Prostate gland (tissue), 2 donors: ENCODE measurements at regions not wholly inside any gene's neighbourhood (a gene's known extent, or its start where the extent isn't known, plus 50 kb on each side); places are given as distances from the start of the nearest gene placed in this dataset.

Experiments used
- DNase-seq: peaks from one replicate; pipeline ENCODE4 v3.0.0-alpha.2; 2019; ENCODE audit warnings: low spot score
- H3K27ac ChIP-seq, 2 donors: fragments of 200-600 bp; sonication (generic); 2 replicates each; pipeline ENCODE4 v1.5.1; 2017 to 2019
- H3K27me3 ChIP-seq: fragments of 200-600 bp; sonication (generic); replicated peaks from 2 replicates; pipeline ENCODE4 v1.5.1; 2019; ENCODE audit not compliant: insufficient read depth
- H3K36me3 ChIP-seq, 2 donors: fragments of 200-600 bp; sonication (generic); 1 replicate in 1 of 2; 2 replicates in 1 of 2; pipeline versions ENCODE4 v1.5.1 to v1.8.1; 2017 to 2019
- H3K4me1 ChIP-seq: fragments of 200-600 bp; sonication (generic); replicated peaks from 2 replicates; pipeline ENCODE4 v1.5.1; 2019
- H3K4me3 ChIP-seq, 2 donors: fragments of 200-600 bp; sonication (generic); 2 replicates each; pipeline ENCODE4 v1.5.1; 2017 to 2019
- H3K9me3 ChIP-seq: fragments of 200-600 bp; sonication (generic); 2 replicates; pipeline ENCODE4 v1.5.1; 2017
- POLR2A ChIP-seq: fragments of 450-650 bp; IDR thresholded peaks from one replicate; pipeline ENCODE4 v1.6.1; 2016; ENCODE audit warnings: antibody characterized with exemption, mild to moderate bottlenecking
- POLR2AphosphoS5 ChIP-seq: sonication (generic); formaldehyde crosslinking; IDR thresholded peaks from one replicate; pipeline ENCODE4 v1.6.1; 2017; ENCODE audit warnings: antibody characterized with exemption
- WGBS: methylation state at CpG from one replicate; pipeline ENCODE4 v1.1.5; 2018; 5-methylcytosine and 5-hydroxymethylcytosine counted together
- intact Hi-C: fragments of 100-400 bp; cut with DNase I; formaldehyde crosslinking; loops from one replicate; pipeline ENCODE4 v1.14.2; 2022
- TF ChIP-seq, protein P1 (sequence below), 4 experiments: fragments of 200-600 bp in 2 of 4; fragments of 450-650 bp in 2 of 4; sonication (generic) in 2 of 4; IDR thresholded peaks; 1 replicate in 3 of 4; 2 replicates in 1 of 4; pipeline ENCODE4 v1.5.1; 2016 to 2019; ENCODE audit warnings: antibody characterized with exemption in 4 of 4, mild to moderate bottlenecking in 2 of 4, moderate library complexity in 2 of 4

DNA sequence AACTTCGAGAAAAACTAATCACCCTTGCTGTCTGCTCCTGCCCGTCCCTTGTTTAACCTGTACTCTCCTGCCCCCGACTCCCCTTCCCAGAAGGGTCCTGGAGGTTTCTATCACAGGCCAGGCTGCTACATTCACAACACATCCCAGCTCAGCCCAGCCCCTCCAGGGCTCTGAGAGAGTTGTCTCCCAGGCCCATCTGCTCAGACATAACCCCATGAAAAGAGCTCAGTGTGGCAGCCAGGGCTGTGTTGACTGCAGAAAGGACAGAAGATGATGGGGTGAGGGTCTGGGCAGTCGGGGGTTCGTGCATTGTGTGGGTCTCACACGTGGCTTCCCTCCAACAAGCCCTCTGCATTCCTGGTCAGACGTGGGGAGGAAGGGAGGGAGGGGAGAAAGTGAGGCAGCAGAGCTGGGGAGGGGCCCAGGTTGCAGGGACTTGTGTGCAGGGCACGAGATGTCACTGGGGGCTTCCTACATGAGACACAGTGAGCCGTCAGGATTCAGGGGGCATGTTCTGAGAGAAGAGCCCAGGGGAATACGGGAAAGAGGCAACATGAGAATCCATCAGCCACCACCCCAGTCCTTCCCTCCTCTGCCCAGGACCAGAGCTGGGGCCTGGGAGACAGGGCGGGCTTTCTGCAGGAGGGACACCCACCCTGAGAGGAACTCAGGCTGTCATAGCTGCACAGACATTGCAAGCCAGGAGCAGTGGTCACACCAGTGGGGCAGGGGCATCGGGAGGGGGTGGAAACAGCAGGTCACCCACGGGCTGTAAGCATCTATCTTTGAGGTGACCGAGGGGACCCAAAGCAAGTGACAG is 372.9 kb downstream of the PREX1 start:
- Histone ChIP-seq H3K9me3 (no peaks in the 10 kb centered on the region), H3K4me3 (no peak overlapping the region), H3K27ac (no peak overlapping the region), H3K4me1 (no peaks in the 10 kb centered on the region), H3K36me3 (no peaks in the 10 kb centered on the region), H3K27me3 (peaks cover 5% of the 10 kb centered on the region)
- TF ChIP-seq POLR2AphosphoS5 (no peak), POLR2A (no peak)
- TF ChIP-seq, protein P1, sequence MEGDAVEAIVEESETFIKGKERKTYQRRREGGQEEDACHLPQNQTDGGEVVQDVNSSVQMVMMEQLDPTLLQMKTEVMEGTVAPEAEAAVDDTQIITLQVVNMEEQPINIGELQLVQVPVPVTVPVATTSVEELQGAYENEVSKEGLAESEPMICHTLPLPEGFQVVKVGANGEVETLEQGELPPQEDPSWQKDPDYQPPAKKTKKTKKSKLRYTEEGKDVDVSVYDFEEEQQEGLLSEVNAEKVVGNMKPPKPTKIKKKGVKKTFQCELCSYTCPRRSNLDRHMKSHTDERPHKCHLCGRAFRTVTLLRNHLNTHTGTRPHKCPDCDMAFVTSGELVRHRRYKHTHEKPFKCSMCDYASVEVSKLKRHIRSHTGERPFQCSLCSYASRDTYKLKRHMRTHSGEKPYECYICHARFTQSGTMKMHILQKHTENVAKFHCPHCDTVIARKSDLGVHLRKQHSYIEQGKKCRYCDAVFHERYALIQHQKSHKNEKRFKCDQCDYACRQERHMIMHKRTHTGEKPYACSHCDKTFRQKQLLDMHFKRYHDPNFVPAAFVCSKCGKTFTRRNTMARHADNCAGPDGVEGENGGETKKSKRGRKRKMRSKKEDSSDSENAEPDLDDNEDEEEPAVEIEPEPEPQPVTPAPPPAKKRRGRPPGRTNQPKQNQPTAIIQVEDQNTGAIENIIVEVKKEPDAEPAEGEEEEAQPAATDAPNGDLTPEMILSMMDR (IDR thresholded peaks at IDR 0.05): no peak
- WGBS: 82% methylated on average over 14 of the region's 14 CpGs
- no peak for DNase-seq
- intact Hi-C loops: no loop called here

DNA sequence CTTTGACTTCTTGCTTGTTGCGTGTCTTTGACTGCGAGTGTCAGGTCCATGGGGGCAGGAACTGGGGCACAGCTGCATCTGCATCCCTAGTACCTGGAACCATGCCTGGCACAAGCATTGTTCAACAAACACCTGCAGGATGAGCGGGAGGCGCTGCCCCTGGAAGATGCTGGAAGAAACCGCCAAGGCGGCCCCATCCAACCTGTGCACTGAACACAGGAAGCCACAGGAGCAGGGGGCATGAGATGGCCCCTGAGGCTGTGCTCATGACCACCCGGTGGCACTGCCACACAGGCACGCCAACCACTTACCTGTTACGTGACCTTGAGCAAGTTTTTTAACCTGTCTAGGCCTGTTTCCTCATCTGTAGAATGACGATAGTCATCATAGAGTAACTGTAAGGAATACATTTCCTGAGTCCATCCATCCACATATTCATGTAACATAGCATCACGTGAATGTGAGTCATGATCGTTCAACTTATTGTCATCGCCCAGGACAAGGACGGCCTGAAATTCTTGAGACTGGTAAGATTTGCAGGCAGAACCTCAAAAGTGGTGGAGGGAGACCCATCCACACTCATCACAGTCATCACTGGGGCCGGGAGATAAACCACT is 374.2 kb downstream of the PREX1 start:
- no peaks in the 10 kb centered on the region for H3K36me3 ChIP-seq
- H3K27ac ChIP-seq: no peak overlapping the region
- H3K9me3 ChIP-seq: no peaks in the 10 kb centered on the region
- peaks cover 5% of the 10 kb centered on the region for H3K27me3 ChIP-seq
- DNase-seq: no peak
- WGBS: 87% methylated on average over 15 of the region's 15 CpGs
- H3K4me3 ChIP-seq: no peak overlapping the region
- intact Hi-C loops: no loop called here
- no peaks in the 10 kb centered on the region for H3K4me1 ChIP-seq
- TF ChIP-seq POLR2AphosphoS5: no peak
- TF ChIP-seq POLR2A: no peak
- TF ChIP-seq, protein P1 (IDR thresholded peaks at IDR 0.05): no peak

GRCh38 chr20:48451401-48451800 is 376.4 kb downstream of the PREX1 start:
- no peak for DNase-seq
- Histone ChIP-seq H3K27ac (no peak overlapping the region), H3K27me3 (peaks cover 5% of the 10 kb centered on the region), H3K36me3 (no peaks in the 10 kb centered on the region), H3K9me3 (no peaks in the 10 kb centered on the region), H3K4me3 (no peak overlapping the region), H3K4me1 (no peaks in the 10 kb centered on the region)
- WGBS: 87% methylated on average over 6 of the region's 6 CpGs
- TF ChIP-seq, protein P1 (IDR thresholded peaks at IDR 0.05): no peak
- TF ChIP-seq POLR2AphosphoS5 (no peak), POLR2A (no peak)
- intact Hi-C loops: no loop called here

- H3K4me1 ChIP-seq: no peaks in the 10 kb centered on the region
- intact Hi-C loops: no loop called here
- 35% methylated on average over 8 of the region's 10 CpGs for WGBS
- H3K27ac ChIP-seq: no peak overlapping the region
- H3K27me3 ChIP-seq: no peaks in the 10 kb centered on the region
- no peaks in the 10 kb centered on the region for H3K36me3 ChIP-seq
- no peaks in the 10 kb centered on the region for H3K9me3 ChIP-seq
- H3K4me3 ChIP-seq: no peak overlapping the region
- no peak for TF ChIP-seq POLR2A
- TF ChIP-seq, protein P1 (IDR thresholded peaks at IDR 0.05): peak in 2 of 4 experiments; percentile 8 to 17
- no peak for TF ChIP-seq POLR2AphosphoS5
- DNase-seq: peak; percentile 31
Measured at GRCh38 chr20:48448666-48449600, 378.9 kb downstream of the PREX1 start.
